ENCODE measurements at regions not wholly inside any gene's neighbourhood (a gene's known extent, or its start where the extent isn't known, plus 50 kb on each side); places are given as distances from the start of the nearest gene placed in this dataset.

GRCh38 chr3:40921251-40921650 lies 278.1 kb upstream of the CTNNB1 start:
- no CpG with 5 or more reads among the region's 3 CpGs for WGBS (ENCODE audit: insufficient coverage, insufficient read length)
- no peak overlapping the region for H3K4me3 ChIP-seq (ENCODE audit: low read length)
- DNase-seq (ENCODE audit: low read depth, low spot score): no peak
- no peaks in the 10 kb centered on the region for H3K27me3 ChIP-seq (ENCODE audit: control insufficient read depth, insufficient read depth, low read length)
- H3K27ac ChIP-seq (ENCODE audit: low read length): no peak overlapping the region
- peaks cover 4% of the 10 kb centered on the region; the same call in 1 of the 2 replicates for H3K4me1 ChIP-seq (ENCODE audit: control insufficient read depth, insufficient read depth, low read length)
- H3K36me3 ChIP-seq (ENCODE audit: control insufficient read depth, insufficient read depth, low read length): no peaks in the 10 kb centered on the region
- no peaks in the 10 kb centered on the region for H3K9me3 ChIP-seq (ENCODE audit: control insufficient read depth, insufficient read depth, low read length)

DNA sequence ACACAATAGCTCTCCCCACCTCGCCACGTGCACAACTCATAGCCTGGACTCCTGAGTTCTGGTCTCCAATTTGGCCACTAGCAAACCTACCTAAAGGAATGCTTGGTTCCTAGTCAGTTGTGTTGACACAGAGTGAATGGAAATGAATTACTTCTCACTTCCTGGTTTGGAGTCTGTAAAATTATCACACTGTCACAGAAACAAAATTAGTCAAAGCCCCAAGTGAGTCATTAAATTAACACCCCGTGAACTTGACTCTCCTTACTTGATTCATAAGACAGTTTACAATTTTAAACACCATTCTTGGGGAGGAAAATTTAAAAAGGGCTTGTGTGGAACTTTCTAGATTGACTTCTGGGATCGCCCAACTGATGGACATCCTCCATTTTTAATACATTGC lies 276.2 kb upstream of the CTNNB1 start:
- Histone ChIP-seq H3K36me3 (ENCODE audit: control insufficient read depth, insufficient read depth, low read length) (no peaks in the 10 kb centered on the region), H3K4me1 (ENCODE audit: control insufficient read depth, insufficient read depth, low read length) (peaks cover 4% of the 10 kb centered on the region; the same call in 1 of the 2 replicates), H3K4me3 (ENCODE audit: low read length) (no peak overlapping the region), H3K27me3 (ENCODE audit: control insufficient read depth, insufficient read depth, low read length) (no peaks in the 10 kb centered on the region), H3K9me3 (ENCODE audit: control insufficient read depth, insufficient read depth, low read length) (no peaks in the 10 kb centered on the region), H3K27ac (ENCODE audit: low read length) (no peak overlapping the region)
- WGBS (ENCODE audit: insufficient coverage, insufficient read length): no CpG with 5 or more reads among the region's 4 CpGs
- DNase-seq (ENCODE audit: low read depth, low spot score): no peak

- WGBS (ENCODE audit: insufficient coverage, insufficient read length): no CpG with 5 or more reads among the region's 4 CpGs
- no peaks in the 10 kb centered on the region for H3K36me3 ChIP-seq (ENCODE audit: control insufficient read depth, insufficient read depth, low read length)
- no peak overlapping the region for H3K27ac ChIP-seq (ENCODE audit: low read length)
- no peak for DNase-seq (ENCODE audit: low read depth, low spot score)
- no peaks in the 10 kb centered on the region for H3K9me3 ChIP-seq (ENCODE audit: control insufficient read depth, insufficient read depth, low read length)
- H3K4me1 ChIP-seq (ENCODE audit: control insufficient read depth, insufficient read depth, low read length): peaks cover 4% of the 10 kb centered on the region; the same call in 1 of the 2 replicates
- no peak overlapping the region for H3K4me3 ChIP-seq (ENCODE audit: low read length)
- H3K27me3 ChIP-seq (ENCODE audit: control insufficient read depth, insufficient read depth, low read length): no peaks in the 10 kb centered on the region
Measured at GRCh38 chr3:40923651-40924050, 275.7 kb upstream of the CTNNB1 start.

DNA sequence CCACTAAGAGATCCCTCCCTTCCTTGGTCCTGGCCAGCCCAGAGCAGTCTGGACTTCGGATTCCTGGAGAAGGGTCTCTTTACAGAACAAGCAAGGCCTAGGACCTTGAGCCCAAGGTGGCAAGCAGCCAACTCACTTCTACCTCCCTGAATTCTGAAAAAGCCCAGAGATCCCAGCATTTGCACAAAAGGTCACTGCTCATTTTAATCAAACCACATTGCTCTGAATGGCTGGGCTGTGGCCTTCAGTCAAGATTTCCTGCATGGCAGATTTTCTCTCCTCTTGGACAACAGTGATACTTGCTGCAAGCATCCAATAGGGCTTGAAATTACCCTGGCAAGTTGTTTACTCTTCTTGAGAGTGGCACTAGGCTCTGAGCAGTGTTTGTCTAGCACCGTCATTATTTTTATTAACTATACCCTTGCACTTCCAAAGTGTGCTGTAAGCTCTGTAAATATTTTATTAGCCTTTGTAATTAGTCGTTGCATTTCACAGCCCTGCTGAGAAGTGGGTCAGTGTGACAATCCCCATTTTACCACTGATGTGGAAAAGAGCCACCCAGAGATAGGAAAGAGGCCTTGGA lies 274.7 kb upstream of the CTNNB1 start:
- Histone ChIP-seq H3K9me3 (ENCODE audit: control insufficient read depth, insufficient read depth, low read length) (no peaks in the 10 kb centered on the region), H3K4me3 (ENCODE audit: low read length) (no peak overlapping the region), H3K27ac (ENCODE audit: low read length) (no peak overlapping the region), H3K36me3 (ENCODE audit: control insufficient read depth, insufficient read depth, low read length) (no peaks in the 10 kb centered on the region), H3K27me3 (ENCODE audit: control insufficient read depth, insufficient read depth, low read length) (no peaks in the 10 kb centered on the region), H3K4me1 (ENCODE audit: control insufficient read depth, insufficient read depth, low read length) (peaks cover 3% of the 10 kb centered on the region; the same call in 1 of the 2 replicates)
- no CpG with 5 or more reads among the region's 3 CpGs for WGBS (ENCODE audit: insufficient coverage, insufficient read length)
- DNase-seq (ENCODE audit: low read depth, low spot score): no peak

- Histone ChIP-seq H3K36me3 (ENCODE audit: control insufficient read depth, insufficient read depth, low read length) (no peaks in the 10 kb centered on the region), H3K27ac (ENCODE audit: low read length) (no peak overlapping the region)
Measured at GRCh38 chr3:40925231-40925630, 274.1 kb upstream of the CTNNB1 start.

DNA sequence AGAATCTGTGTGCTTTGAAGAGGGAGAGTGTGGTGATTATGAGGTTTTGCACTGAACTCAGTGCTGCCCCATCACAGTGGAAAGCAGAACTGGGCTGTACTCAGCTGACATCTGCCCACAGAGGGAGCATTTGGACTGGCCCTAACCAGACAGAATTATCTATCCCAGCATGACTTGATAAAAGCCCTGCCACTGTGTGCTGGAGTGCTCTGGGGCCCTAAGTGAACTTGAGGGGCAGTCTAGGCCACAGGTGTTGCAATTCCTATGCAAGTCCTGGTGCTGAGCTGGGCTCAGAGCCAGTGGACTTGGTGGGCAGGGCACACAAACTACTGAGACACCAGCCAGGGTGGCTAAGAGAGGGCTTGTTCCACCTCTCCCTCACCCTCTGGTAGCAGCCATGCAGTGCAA lies 269.2 kb upstream of the CTNNB1 start:
- Histone ChIP-seq H3K27ac (ENCODE audit: low read length) (no peak overlapping the region), H3K36me3 (ENCODE audit: control insufficient read depth, insufficient read depth, low read length) (no peaks in the 10 kb centered on the region), H3K4me1 (ENCODE audit: control insufficient read depth, insufficient read depth, low read length) (no peaks in the 10 kb centered on the region; the same call in 1 of the 2 replicates), H3K9me3 (ENCODE audit: control insufficient read depth, insufficient read depth, low read length) (no peaks in the 10 kb centered on the region), H3K4me3 (ENCODE audit: low read length) (no peak overlapping the region), H3K27me3 (ENCODE audit: control insufficient read depth, insufficient read depth, low read length) (no peaks in the 10 kb centered on the region)
- DNase-seq (ENCODE audit: low read depth, low spot score): no peak

More at GRCh38 chr3:40925231-40925630, 274.1 kb upstream of the CTNNB1 start:
- Histone ChIP-seq H3K9me3 (ENCODE audit: control insufficient read depth, insufficient read depth, low read length) (no peaks in the 10 kb centered on the region), H3K4me1 (ENCODE audit: control insufficient read depth, insufficient read depth, low read length) (peaks cover 3% of the 10 kb centered on the region; the same call in 1 of the 2 replicates), H3K27me3 (ENCODE audit: control insufficient read depth, insufficient read depth, low read length) (no peaks in the 10 kb centered on the region), H3K4me3 (ENCODE audit: low read length) (no peak overlapping the region)
- WGBS (ENCODE audit: insufficient coverage, insufficient read length): no CpG with 5 or more reads among the region's 3 CpGs
- no peak for DNase-seq (ENCODE audit: low read depth, low spot score)

GRCh38 chr3:40930756-40931155 lies 268.5 kb upstream of the CTNNB1 start:
- no peak for DNase-seq (ENCODE audit: low read depth, low spot score)
- Histone ChIP-seq H3K36me3 (ENCODE audit: control insufficient read depth, insufficient read depth, low read length) (no peaks in the 10 kb centered on the region), H3K4me1 (ENCODE audit: control insufficient read depth, insufficient read depth, low read length) (no peaks in the 10 kb centered on the region; the same call in 1 of the 2 replicates), H3K9me3 (ENCODE audit: control insufficient read depth, insufficient read depth, low read length) (no peaks in the 10 kb centered on the region), H3K27me3 (ENCODE audit: control insufficient read depth, insufficient read depth, low read length) (no peaks in the 10 kb centered on the region), H3K27ac (ENCODE audit: low read length) (no peak overlapping the region), H3K4me3 (ENCODE audit: low read length) (no peak overlapping the region)

DNA sequence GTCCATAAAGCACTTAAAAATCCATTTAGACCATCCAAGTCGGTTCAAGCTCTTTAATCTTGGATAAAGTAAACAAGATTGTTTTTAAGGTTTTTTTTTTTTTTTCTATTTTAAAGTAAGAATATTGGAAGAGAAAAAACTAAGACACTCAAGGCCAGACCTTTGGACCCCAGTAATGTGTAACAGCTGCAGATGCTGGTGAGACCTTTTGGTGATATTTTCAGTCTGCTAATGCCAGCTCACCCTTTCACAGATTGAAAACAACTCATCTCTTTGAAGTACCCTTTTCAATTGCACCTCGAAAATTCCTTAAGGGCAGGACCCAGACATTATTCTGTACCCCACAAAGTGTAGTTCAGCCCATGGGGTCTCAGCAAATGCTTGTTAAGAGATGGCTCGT lies 260.7 kb upstream of the CTNNB1 start:
- H3K27me3 ChIP-seq (ENCODE audit: control insufficient read depth, insufficient read depth, low read length): no peaks in the 10 kb centered on the region
- no peak for DNase-seq (ENCODE audit: low read depth, low spot score)
- H3K4me3 ChIP-seq (ENCODE audit: low read length): no peak overlapping the region
- H3K9me3 ChIP-seq (ENCODE audit: control insufficient read depth, insufficient read depth, low read length): no peaks in the 10 kb centered on the region
- no CpG with 5 or more reads among the region's 3 CpGs for WGBS (ENCODE audit: insufficient coverage, insufficient read length)
- H3K36me3 ChIP-seq (ENCODE audit: control insufficient read depth, insufficient read depth, low read length): no peaks in the 10 kb centered on the region
- no peak overlapping the region for H3K27ac ChIP-seq (ENCODE audit: low read length)
- no peaks in the 10 kb centered on the region for H3K4me1 ChIP-seq (ENCODE audit: control insufficient read depth, insufficient read depth, low read length)

GRCh38 chr3:40939030-40939740 lies 260.1 kb upstream of the CTNNB1 start:
- WGBS (ENCODE audit: insufficient coverage, insufficient read length): no CpG with 5 or more reads among the region's 4 CpGs
- Histone ChIP-seq H3K36me3 (ENCODE audit: control insufficient read depth, insufficient read depth, low read length) (no peaks in the 10 kb centered on the region), H3K27ac (ENCODE audit: low read length) (no peak overlapping the region), H3K4me3 (ENCODE audit: low read length) (no peak overlapping the region), H3K4me1 (ENCODE audit: control insufficient read depth, insufficient read depth, low read length) (no peaks in the 10 kb centered on the region), H3K9me3 (ENCODE audit: control insufficient read depth, insufficient read depth, low read length) (no peaks in the 10 kb centered on the region), H3K27me3 (ENCODE audit: control insufficient read depth, insufficient read depth, low read length) (no peaks in the 10 kb centered on the region)
- no peak for DNase-seq (ENCODE audit: low read depth, low spot score)

DNA sequence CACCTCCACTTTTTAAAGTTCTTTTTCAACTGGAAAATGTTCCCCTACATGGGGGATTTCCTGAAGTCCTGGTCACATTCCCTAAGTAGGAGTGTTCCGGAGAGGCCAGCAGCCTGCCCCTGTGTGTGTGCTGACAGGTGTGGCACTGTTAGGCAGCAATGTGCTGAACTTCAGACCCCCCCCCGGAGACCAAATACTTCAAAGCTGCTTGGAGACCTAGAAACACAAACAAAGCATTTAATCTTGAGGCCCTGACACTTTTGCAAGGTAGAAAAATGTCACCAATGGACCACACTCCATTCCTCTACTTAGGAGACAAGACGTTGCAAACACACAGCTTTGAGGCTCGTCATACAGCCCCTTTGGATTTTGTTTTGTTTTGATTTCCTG lies 259.6 kb upstream of the CTNNB1 start:
- WGBS (ENCODE audit: insufficient coverage, insufficient read length): no CpG with 5 or more reads among the region's 4 CpGs
- DNase-seq (ENCODE audit: low read depth, low spot score): no peak
- no peak overlapping the region for H3K4me3 ChIP-seq (ENCODE audit: low read length)
- no peaks in the 10 kb centered on the region for H3K36me3 ChIP-seq (ENCODE audit: control insufficient read depth, insufficient read depth, low read length)
- H3K4me1 ChIP-seq (ENCODE audit: control insufficient read depth, insufficient read depth, low read length): no peaks in the 10 kb centered on the region
- no peaks in the 10 kb centered on the region for H3K9me3 ChIP-seq (ENCODE audit: control insufficient read depth, insufficient read depth, low read length)
- H3K27me3 ChIP-seq (ENCODE audit: control insufficient read depth, insufficient read depth, low read length): no peaks in the 10 kb centered on the region
- no peak overlapping the region for H3K27ac ChIP-seq (ENCODE audit: low read length)

DNA sequence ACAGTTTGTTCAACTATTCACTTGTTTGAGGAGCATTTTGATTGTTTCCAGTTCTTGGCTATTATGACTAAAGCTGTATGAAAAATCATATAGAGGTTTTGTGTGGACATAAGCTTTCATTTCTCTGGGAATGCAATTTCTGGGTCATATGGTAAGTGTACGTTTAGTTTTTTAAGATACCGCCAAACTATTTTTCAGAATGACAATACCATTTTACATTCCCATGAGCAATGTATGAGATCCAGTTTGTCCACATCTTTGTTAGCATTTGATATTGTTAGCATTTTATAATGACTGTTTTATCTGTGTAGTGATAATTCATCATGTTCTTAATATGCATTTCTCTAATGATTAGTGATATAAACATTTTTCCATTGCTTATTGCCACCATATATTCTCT lies 258.7 kb upstream of the CTNNB1 start:
- Histone ChIP-seq H3K27me3 (ENCODE audit: control insufficient read depth, insufficient read depth, low read length) (no peaks in the 10 kb centered on the region), H3K4me3 (ENCODE audit: low read length) (no peak overlapping the region), H3K36me3 (ENCODE audit: control insufficient read depth, insufficient read depth, low read length) (no peaks in the 10 kb centered on the region), H3K27ac (ENCODE audit: low read length) (no peak overlapping the region), H3K4me1 (ENCODE audit: control insufficient read depth, insufficient read depth, low read length) (no peaks in the 10 kb centered on the region), H3K9me3 (ENCODE audit: control insufficient read depth, insufficient read depth, low read length) (no peaks in the 10 kb centered on the region)
- no CpG with 5 or more reads among the region's 2 CpGs for whole genome bisulfite sequencing (ENCODE audit: insufficient coverage, insufficient read length)
- DNase-seq (ENCODE audit: low read depth, low spot score): no peak

All from iPS DF 6.9 (cell line).